ENCODE measurements at regions not wholly inside any gene's neighbourhood (a gene's known extent, or its start where the extent isn't known, plus 50 kb on each side); places are given as distances from the start of the nearest gene placed in this dataset.
"Not testable (repeated sequence)": the region's sequence is repeated elsewhere in the genome, so short reads cannot be mapped to it uniquely, and the experiment has no call there.

- Mint-ChIP-seq H3K36me3 (no peaks in the 10 kb centered on the region), H3K4me3 (no peak overlapping the region)
Measured at GRCh38 chr5:116953251-116953930, 378.8 kb upstream of the SEMA6A start.

GRCh38 chr5:116951219-116951618, 376.6 kb upstream of the SEMA6A start:
- Mint-ChIP-seq H3K4me3 (no peak overlapping the region), H3K9me3 (ENCODE audit: low read depth) (no peaks in the 10 kb centered on the region), H3K27me3 (no peaks in the 10 kb centered on the region), H3K27ac (no peak overlapping the region), H3K36me3 (no peaks in the 10 kb centered on the region), H3K4me1 (ENCODE audit: low read depth) (no peaks in the 10 kb centered on the region)

More at GRCh38 chr5:116953251-116953930, 378.8 kb upstream of the SEMA6A start:
- Mint-ChIP-seq H3K27ac (no peak overlapping the region), H3K4me1 (ENCODE audit: low read depth) (no peaks in the 10 kb centered on the region), H3K27me3 (no peaks in the 10 kb centered on the region), H3K9me3 (ENCODE audit: low read depth) (no peaks in the 10 kb centered on the region)

GRCh38 chr5:116947691-116948528, 373.3 kb upstream of the SEMA6A start:
- Mint-ChIP-seq H3K36me3 (no peaks in the 10 kb centered on the region), H3K4me1 (ENCODE audit: low read depth) (no peaks in the 10 kb centered on the region), H3K27me3 (peaks cover 1% of the 10 kb centered on the region), H3K9me3 (ENCODE audit: low read depth) (no peaks in the 10 kb centered on the region), H3K4me3 (no peak overlapping the region), H3K27ac (no peak overlapping the region)

GRCh38 chr5:116945613-116946382, 371.2 kb upstream of the SEMA6A start:
- not testable (repeated sequence) for H3K36me3 Mint-ChIP-seq; H3K4me3 Mint-ChIP-seq; H3K4me1 Mint-ChIP-seq (ENCODE audit: low read depth); H3K27ac Mint-ChIP-seq; H3K27me3 Mint-ChIP-seq; H3K9me3 Mint-ChIP-seq (ENCODE audit: low read depth)

- Mint-ChIP-seq H3K27me3 (peaks cover 1% of the 10 kb centered on the region), H3K27ac (no peak overlapping the region), H3K4me3 (no peak overlapping the region), H3K9me3 (ENCODE audit: low read depth) (no peaks in the 10 kb centered on the region), H3K4me1 (ENCODE audit: low read depth) (no peaks in the 10 kb centered on the region), H3K36me3 (no peaks in the 10 kb centered on the region)
Measured at GRCh38 chr5:116944183-116944582, 369.6 kb upstream of the SEMA6A start.

- Mint-ChIP-seq H3K4me3 (no peak overlapping the region), H3K36me3 (no peaks in the 10 kb centered on the region), H3K27me3 (peaks cover 1% of the 10 kb centered on the region), H3K27ac (no peak overlapping the region), H3K9me3 (ENCODE audit: low read depth) (no peaks in the 10 kb centered on the region), H3K4me1 (ENCODE audit: low read depth) (no peaks in the 10 kb centered on the region)
Measured at GRCh38 chr5:116942622-116943021, 368.0 kb upstream of the SEMA6A start.

- no peak overlapping the region for H3K27ac Mint-ChIP-seq
- no peaks in the 10 kb centered on the region for H3K27me3 Mint-ChIP-seq
- H3K4me3 Mint-ChIP-seq: no peak overlapping the region
- H3K4me1 Mint-ChIP-seq (ENCODE audit: low read depth): no peaks in the 10 kb centered on the region
- no peaks in the 10 kb centered on the region for H3K9me3 Mint-ChIP-seq (ENCODE audit: low read depth)
- no peaks in the 10 kb centered on the region for H3K36me3 Mint-ChIP-seq
Measured at GRCh38 chr5:116939641-116940040, 365.0 kb upstream of the SEMA6A start.

- Mint-ChIP-seq H3K36me3 (no peaks in the 10 kb centered on the region), H3K4me3 (no peak overlapping the region), H3K9me3 (ENCODE audit: low read depth) (no peaks in the 10 kb centered on the region), H3K27ac (no peak overlapping the region), H3K4me1 (ENCODE audit: low read depth) (no peaks in the 10 kb centered on the region), H3K27me3 (no peaks in the 10 kb centered on the region)
Measured at GRCh38 chr5:116938488-116938887, 363.9 kb upstream of the SEMA6A start.

GRCh38 chr5:116935561-116936162, 361.0 kb upstream of the SEMA6A start:
- Mint-ChIP-seq H3K27me3 (no peaks in the 10 kb centered on the region), H3K27ac (no peak overlapping the region), H3K4me3 (no peak overlapping the region), H3K9me3 (ENCODE audit: low read depth) (no peaks in the 10 kb centered on the region), H3K36me3 (no peaks in the 10 kb centered on the region), H3K4me1 (ENCODE audit: low read depth) (no peaks in the 10 kb centered on the region)

- Mint-ChIP-seq H3K27ac (no peak overlapping the region), H3K4me3 (no peak overlapping the region), H3K4me1 (ENCODE audit: low read depth) (no peaks in the 10 kb centered on the region), H3K27me3 (peaks cover 1% of the 10 kb centered on the region), H3K36me3 (no peaks in the 10 kb centered on the region), H3K9me3 (ENCODE audit: low read depth) (no peaks in the 10 kb centered on the region)
Measured at GRCh38 chr5:116930616-116931015, 356.0 kb upstream of the SEMA6A start.

GRCh38 chr5:116923344-116923743, 348.7 kb upstream of the SEMA6A start:
- Mint-ChIP-seq H3K27me3 (peaks cover 4% of the 10 kb centered on the region), H3K4me1 (ENCODE audit: low read depth) (no peaks in the 10 kb centered on the region), H3K27ac (no peak overlapping the region), H3K4me3 (no peak overlapping the region), H3K9me3 (ENCODE audit: low read depth) (no peaks in the 10 kb centered on the region), H3K36me3 (no peaks in the 10 kb centered on the region)

GRCh38 chr5:116922532-116922931, 347.9 kb upstream of the SEMA6A start:
- H3K27ac Mint-ChIP-seq: no peak overlapping the region
- H3K9me3 Mint-ChIP-seq (ENCODE audit: low read depth): no peaks in the 10 kb centered on the region
- H3K36me3 Mint-ChIP-seq: no peaks in the 10 kb centered on the region
- no peak overlapping the region for H3K4me3 Mint-ChIP-seq
- no peaks in the 10 kb centered on the region for H3K4me1 Mint-ChIP-seq (ENCODE audit: low read depth)
- H3K27me3 Mint-ChIP-seq: peaks cover 3% of the 10 kb centered on the region

- no peaks in the 10 kb centered on the region for H3K27me3 Mint-ChIP-seq
- H3K36me3 Mint-ChIP-seq: no peaks in the 10 kb centered on the region
- no peaks in the 10 kb centered on the region for H3K9me3 Mint-ChIP-seq (ENCODE audit: low read depth)
- H3K4me1 Mint-ChIP-seq (ENCODE audit: low read depth): no peaks in the 10 kb centered on the region
- no peak overlapping the region for H3K4me3 Mint-ChIP-seq
- no peak overlapping the region for H3K27ac Mint-ChIP-seq
Measured at GRCh38 chr5:116914869-116915504, 340.4 kb upstream of the SEMA6A start.

GRCh38 chr5:116912221-116912620, 337.6 kb upstream of the SEMA6A start:
- no peaks in the 10 kb centered on the region for H3K9me3 Mint-ChIP-seq (ENCODE audit: low read depth)
- no peak overlapping the region for H3K4me3 Mint-ChIP-seq

More at GRCh38 chr5:116912221-116912620, 337.6 kb upstream of the SEMA6A start:
- Mint-ChIP-seq H3K27me3 (no peaks in the 10 kb centered on the region), H3K27ac (no peak overlapping the region), H3K36me3 (no peaks in the 10 kb centered on the region), H3K4me1 (ENCODE audit: low read depth) (no peaks in the 10 kb centered on the region)
